ENCODE measurements at regions not wholly inside any gene's neighbourhood (a gene's known extent, or its start where the extent isn't known, plus 50 kb on each side); places are given as distances from the start of the nearest gene placed in this dataset.

DNA sequence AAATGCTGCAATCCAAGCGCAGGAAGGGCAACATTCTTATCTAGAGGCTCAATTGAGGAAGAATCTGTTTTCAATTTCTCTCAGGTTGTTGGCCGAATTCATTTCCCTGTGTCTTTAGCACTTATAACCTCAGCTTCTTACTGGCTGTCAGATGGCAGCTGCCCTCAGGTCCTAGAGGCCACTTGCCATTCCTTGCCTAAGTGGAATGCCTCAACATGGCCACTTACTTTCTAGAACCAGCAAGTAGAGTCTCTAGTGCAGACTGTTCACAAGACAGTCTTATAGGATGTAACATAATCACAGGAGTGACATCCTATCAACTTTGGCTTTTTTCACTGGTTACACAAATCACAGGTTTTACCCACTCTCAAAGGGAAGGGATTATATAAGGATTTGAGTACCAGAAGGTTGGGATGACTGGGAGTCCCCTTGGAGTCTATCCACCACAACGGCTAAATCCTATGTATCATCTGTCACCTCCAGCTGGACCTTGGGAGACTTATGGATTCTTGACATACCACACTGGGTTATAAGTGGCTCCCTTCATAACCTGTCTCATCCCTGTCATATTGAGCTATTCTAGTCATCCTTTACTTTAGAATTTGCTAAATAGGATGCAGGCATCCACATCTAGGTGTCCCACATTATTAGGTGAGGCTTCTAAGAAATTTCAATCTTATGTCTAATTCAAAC lies 297.9 kb upstream of the CTSO start:
- no peak for TF ChIP-seq POLR2A (IDR thresholded peaks at IDR 0.05; ENCODE audit: low read length)
- TF ChIP-seq GATA1 (IDR thresholded peaks at IDR 0.05; ENCODE audit: low read depth, low read length), result no peak
